Renal cortical epithelial cell (primary cell): ENCODE measurements at regions not wholly inside any gene's neighbourhood (a gene's known extent, or its start where the extent isn't known, plus 50 kb on each side); places are given as distances from the start of the nearest gene placed in this dataset.

Experiments
- DNase-seq: peaks from one replicate; pipeline ENCODE4 v3.0.0-alpha.2; 2011; ENCODE audit warnings: low read depth

GRCh38 chr13:104267206-104267811 is 1201.1 kb upstream of the SLC10A2 start:
- DNase-seq: no peak

DNA sequence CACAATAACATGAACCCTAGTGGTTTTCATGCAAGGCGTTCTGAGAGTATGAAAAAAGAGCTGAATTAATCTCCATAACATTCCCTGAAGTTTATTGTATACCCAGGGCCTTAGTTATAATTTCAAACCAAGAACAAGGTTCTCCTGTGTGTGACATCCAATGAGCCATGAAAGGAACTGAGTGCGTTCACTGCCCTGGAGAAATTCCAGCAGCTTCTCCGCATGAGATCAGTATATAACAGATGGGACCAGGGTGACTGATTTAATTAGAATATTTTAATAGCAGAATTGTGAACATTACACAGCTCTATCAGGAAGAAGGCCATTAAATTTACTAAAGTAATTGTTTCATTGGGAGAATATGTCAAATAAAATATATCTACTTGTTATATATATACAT is 1190.5 kb upstream of the SLC10A2 start:
- peak; percentile 40 for DNase-seq

DNA sequence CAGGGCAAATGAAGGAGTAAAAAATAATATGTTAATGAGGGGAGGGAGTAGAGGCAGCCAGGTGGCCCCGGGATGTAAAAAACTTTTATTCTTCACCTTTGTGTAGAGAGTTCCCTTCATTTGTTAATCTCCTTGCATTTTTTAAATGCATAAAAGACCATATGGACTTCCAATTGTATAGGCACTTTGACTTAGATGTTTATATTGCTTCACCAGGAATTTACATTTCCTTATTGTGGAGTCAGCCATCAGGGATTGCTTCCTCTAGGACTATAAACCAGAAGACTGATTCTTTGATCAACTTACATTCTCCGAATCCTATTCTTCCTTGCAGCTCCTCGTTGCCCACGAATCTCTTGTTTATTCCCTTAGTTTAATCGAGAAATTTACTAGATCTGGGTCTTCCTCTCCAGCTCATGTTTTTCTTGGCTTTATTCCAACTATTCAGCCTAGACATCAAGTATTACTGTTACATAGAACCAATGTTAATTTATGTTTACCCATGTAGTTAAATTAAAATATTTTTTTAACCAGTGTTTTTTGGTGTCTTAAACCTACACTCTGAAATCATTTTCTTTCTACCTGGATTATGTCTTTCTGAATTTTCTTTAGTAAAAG is 1187.0 kb upstream of the SLC10A2 start:
- DNase-seq: peak; percentile 25

- no peak for DNase-seq
These were observed 1185.7 kb upstream of the SLC10A2 start for GRCh38 chr13:104251931-104252330.

- DNase-seq: no peak
These were observed 1180.7 kb upstream of the SLC10A2 start for GRCh38 chr13:104246955-104247354.

- DNase-seq: no peak
These were observed 1140.3 kb upstream of the SLC10A2 start for GRCh38 chr13:104206450-104207044.

DNA sequence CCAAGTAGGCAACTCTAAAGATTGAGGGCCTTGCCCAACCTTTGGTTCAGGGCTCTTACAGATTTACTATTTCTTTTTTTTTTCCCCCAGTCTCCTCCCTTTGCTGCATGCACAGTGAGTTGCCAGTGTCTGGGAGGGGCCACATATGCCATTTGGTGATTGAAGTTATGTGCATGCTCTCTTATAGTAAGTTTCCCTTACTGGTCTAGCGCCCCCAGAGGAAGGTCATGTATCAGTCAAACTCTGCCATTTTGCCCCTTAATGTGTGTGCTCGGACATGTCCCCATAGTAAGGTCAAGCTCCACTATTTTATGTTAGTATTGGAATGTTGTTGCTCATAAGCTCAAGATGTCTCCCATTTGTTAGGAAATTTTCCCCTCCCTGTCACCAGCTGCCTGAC is 1138.0 kb upstream of the SLC10A2 start:
- no peak for DNase-seq

- DNase-seq: no peak
These were observed 1132.6 kb upstream of the SLC10A2 start for GRCh38 chr13:104198801-104199200.

DNA sequence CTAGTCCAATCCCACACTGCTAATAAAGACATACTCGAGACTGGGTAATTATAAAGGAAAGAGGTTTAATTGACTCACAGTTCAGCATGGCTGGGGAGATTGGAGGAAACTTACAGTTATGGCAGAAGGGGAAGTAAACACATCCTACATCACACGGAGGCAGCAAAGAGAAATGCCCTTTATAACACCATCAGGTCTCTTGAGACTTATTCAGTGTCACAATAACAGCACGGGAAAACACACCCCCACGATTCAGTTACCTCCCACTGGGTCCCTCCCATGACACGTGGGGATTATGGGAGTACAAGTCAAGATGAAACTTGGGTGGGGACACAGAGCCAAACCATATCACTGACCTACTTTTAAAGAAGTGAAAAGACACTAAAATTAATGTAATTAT is 1130.4 kb upstream of the SLC10A2 start:
- no peak for DNase-seq

- no peak for DNase-seq
These were observed 1115.5 kb upstream of the SLC10A2 start for GRCh38 chr13:104181526-104182231.

DNA sequence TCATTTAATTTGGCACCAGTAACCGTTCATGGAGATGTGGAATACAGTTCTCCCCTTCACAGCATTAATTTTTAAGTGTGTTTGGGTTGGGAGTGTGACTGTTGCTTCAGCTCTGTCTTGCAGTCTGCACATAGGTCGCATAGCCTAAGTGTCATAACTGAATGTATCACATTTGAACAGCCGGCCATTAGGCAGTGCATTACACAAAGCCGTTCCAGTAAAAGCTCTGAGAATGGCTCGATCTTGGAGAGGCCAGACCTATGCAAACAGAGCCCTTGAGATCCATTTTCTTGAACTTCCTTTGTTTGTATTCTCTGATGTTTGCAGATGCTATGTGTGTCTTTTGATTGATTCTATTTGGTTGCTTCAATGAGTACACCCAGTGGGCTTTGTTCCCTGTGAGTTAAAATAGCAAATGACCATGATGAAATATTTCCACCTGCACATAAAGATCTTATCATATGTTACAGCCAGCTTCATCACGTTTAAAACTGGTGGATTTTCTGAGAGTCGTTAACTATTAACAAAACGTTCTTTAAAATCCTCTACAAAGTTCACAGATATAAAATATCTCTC is 1104.9 kb upstream of the SLC10A2 start:
- DNase-seq: peak; percentile 4

GRCh38 chr13:104163866-104164630 is 1097.8 kb upstream of the SLC10A2 start:
- DNase-seq: no peak

GRCh38 chr13:104160536-104160935 is 1094.3 kb upstream of the SLC10A2 start:
- DNase-seq: peak; percentile 41

GRCh38 chr13:104143760-104144416 is 1077.7 kb upstream of the SLC10A2 start:
- peak; percentile 7 for DNase-seq

DNA sequence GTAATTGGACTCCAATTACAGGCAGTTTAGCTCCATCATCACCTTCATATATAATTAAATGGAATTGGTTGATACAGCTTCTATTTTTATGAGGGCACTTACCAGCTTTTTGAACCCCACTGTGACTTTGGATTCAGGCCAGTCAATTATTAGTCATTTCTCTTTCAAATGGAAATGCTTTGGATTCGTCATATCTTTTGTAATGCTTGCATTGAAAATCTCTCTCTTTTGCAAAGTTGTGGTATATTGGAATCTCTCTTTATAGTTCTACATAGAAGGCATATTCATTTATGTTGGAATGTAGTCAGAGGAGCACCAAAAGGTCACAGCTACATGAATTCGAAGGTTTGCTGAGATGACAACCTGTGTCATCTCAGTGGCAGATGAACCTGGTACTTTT is 1074.3 kb upstream of the SLC10A2 start:
- peak; percentile 7 for DNase-seq

- DNase-seq: no peak
These were observed 1071.2 kb upstream of the SLC10A2 start for GRCh38 chr13:104137416-104137815.

DNA sequence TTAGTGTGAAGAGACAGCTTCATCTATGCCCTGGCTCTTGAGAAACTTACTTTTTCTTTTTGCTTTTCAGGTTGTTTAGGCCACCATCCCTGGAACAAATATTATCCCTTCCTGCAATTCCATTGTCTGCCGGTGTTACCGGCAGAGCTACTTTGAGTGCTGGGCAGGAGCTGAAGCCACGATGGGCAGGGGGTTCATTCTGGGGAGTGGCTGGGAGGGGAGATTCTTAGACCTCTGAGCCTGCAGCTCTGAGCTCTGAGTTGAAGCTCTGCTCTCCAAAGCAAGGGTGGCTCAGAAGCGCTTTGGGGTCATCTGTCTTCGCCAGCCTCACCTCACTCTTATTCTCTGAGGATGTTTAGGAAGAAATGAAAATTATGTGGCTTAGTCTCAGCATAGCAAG is 1066.6 kb upstream of the SLC10A2 start:
- DNase-seq: no peak

DNA sequence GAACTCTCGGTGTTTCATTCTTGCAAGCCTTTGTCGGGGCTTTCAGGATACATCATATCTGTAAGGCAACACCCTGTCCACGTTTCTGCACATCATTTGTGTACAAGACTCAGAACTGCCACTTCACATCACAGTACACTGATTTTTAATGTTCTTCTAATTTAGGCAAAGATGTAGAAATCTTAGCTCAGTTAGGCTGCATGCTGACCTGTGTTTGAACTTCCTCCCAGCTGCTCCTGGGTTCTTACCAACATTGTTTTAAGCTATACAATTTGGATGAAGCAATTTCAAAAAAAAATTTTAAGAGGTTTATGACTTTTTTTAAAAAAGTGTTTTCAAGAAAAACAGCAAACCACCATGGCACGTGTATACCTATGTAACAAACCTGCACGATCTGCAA is 1047.9 kb upstream of the SLC10A2 start:
- DNase-seq: no peak

DNA sequence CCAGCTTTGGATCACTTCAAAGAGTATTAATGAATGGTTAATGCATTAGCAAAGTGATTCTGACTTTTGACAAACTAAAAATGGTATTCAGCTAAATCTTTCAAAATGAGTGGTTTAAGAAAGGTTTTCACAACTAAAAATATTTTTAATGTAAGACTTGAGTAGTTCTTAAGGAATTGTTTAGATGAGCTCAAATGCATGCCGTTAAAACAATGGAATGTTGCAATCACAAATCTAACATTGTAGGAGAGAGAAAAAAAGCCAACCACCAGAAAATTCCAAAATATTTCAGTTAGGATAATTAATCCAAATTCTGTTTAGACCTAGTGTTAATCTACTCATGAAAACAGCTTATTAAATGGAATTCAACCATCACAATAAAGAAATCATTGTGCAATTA is 1044.8 kb upstream of the SLC10A2 start:
- peak; percentile 19 for DNase-seq

GRCh38 chr13:104106705-104107393 is 1040.6 kb upstream of the SLC10A2 start:
- DNase-seq: peak; percentile 77
